ENCODE measurements at regions not wholly inside any gene's neighbourhood (a gene's known extent, or its start where the extent isn't known, plus 50 kb on each side); places are given as distances from the start of the nearest gene placed in this dataset.

DNA sequence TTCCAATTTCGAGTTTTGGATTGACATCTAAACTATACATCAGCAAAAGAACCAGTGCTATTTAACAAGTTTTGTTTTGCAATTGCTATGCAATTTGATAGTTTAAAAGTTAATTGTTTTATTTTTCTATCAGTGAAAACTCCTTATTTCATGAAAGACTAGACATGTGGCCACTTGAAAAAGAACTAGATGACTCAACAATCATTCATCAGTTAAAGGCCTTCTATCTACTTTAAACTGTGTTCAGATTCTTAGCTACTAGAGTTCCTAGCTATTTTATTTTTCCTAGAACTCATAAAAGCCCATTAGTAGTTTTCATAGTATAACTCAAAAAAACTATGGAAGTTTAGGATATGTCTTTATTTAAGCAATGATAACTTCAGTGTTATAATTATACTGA is 104.6 kb upstream of the LSM8 start:
- TF ChIP-seq YY1 (IDR thresholded peaks at IDR 0.05; ENCODE audit: insufficient read depth, insufficient read length) (no peak), SUZ12 (IDR thresholded peaks at IDR 0.05; ENCODE audit: extremely low read depth, insufficient read depth, insufficient read length) (no peak)
